ENCODE measurements at regions not wholly inside any gene's neighbourhood (a gene's known extent, or its start where the extent isn't known, plus 50 kb on each side); places are given as distances from the start of the nearest gene placed in this dataset.

DNA sequence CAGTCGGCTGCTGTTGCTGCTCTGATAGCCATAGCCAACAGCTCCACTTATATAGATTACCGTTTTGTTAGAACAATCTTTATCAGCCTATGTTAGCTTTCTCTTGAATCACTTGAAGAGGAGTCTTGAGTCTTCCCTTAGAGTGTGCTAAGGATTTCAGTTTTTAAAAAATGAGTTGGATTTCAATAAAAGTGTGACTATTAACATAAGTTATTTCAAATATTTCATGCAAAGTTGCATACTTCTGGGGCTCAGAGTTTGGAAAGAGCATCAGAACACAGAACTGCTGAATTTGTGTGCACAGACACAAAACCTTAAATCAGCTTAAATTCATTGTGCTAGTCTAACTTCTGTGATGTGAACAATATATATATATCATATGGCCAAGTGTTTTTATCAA lies 174.7 kb downstream of the MTX2 start:
- no peak for TF ChIP-seq TAF1 (IDR thresholded peaks at IDR 0.05; ENCODE audit: low read depth, low read length)
- TF ChIP-seq PAX5 (IDR thresholded peaks at IDR 0.05; ENCODE audit: insufficient read depth, low read length, severe bottlenecking), result no peak
- no peak for TF ChIP-seq POLR2A (IDR thresholded peaks at IDR 0.05; ENCODE audit: low read depth, low read length)
- no peak for TF ChIP-seq POU2F2 (IDR thresholded peaks at IDR 0.05; ENCODE audit: low read depth, low read length)
- no peak for TF ChIP-seq POLR2AphosphoS5 (IDR thresholded peaks at IDR 0.05; ENCODE audit: low read depth, low read length)

Data from GM12891 (cell line).